ENCODE measurements at regions not wholly inside any gene's neighbourhood (a gene's known extent, or its start where the extent isn't known, plus 50 kb on each side); places are given as distances from the start of the nearest gene placed in this dataset.

DNA sequence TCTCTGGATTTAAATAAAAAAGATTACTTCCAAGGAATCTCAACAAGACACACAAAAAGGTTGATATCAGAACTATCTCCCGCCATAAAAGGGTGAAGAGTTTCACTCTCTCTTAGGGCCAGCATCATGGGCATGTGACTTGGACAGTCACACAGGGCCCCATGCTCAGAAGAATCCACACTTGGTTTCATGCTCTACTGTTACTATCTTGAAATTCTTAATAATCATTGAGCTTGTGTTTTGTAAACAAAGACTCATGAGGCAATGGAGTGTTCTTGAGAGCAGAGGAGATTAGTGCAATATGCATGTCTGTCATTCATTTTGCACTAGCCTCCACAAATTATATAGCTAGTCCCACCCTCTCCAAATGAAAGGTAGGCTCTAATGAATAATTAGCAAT lies 58.4 kb downstream of the HMHB1 start:
- ATAC-seq (ENCODE audit: low read depth) (no peak), DNase-seq (ENCODE audit: low spot score) (no peak)
- Histone ChIP-seq H3K4me3 (ENCODE audit: severe bottlenecking) (no peak overlapping the region), H3K27me3 (ENCODE audit: insufficient read depth, poor library complexity, severe bottlenecking) (no peaks in the 10 kb centered on the region), H3K9me3 (ENCODE audit: severe bottlenecking) (no peaks in the 10 kb centered on the region), H3K36me3 (ENCODE audit: low read depth) (no peaks in the 10 kb centered on the region), H3K4me1 (ENCODE audit: insufficient read depth, poor library complexity, severe bottlenecking) (peaks cover 17% of the 10 kb centered on the region), H3K27ac (ENCODE audit: poor library complexity, severe bottlenecking) (peak overlapping the region; percentile 66)
- TF ChIP-seq CTCF (IDR thresholded peaks at IDR 0.05; ENCODE audit: poor library complexity, severe bottlenecking): no peak

- H3K4me1 ChIP-seq (ENCODE audit: insufficient read depth, poor library complexity, severe bottlenecking): peaks cover 17% of the 10 kb centered on the region
- peak; percentile 93 for ATAC-seq (ENCODE audit: low read depth)
- no peak for TF ChIP-seq CTCF (IDR thresholded peaks at IDR 0.05; ENCODE audit: poor library complexity, severe bottlenecking)
- H3K27me3 ChIP-seq (ENCODE audit: insufficient read depth, poor library complexity, severe bottlenecking): no peaks in the 10 kb centered on the region
- no peak overlapping the region for H3K4me3 ChIP-seq (ENCODE audit: severe bottlenecking)
- H3K27ac ChIP-seq (ENCODE audit: poor library complexity, severe bottlenecking): peak overlapping the region; percentile 66
- H3K9me3 ChIP-seq (ENCODE audit: severe bottlenecking): no peaks in the 10 kb centered on the region
- H3K36me3 ChIP-seq (ENCODE audit: low read depth): no peaks in the 10 kb centered on the region
- peak; percentile 78 for DNase-seq (ENCODE audit: low spot score)
Observed at GRCh38 chr5:143870871-143871632, 59.1 kb downstream of the HMHB1 start.

DNA sequence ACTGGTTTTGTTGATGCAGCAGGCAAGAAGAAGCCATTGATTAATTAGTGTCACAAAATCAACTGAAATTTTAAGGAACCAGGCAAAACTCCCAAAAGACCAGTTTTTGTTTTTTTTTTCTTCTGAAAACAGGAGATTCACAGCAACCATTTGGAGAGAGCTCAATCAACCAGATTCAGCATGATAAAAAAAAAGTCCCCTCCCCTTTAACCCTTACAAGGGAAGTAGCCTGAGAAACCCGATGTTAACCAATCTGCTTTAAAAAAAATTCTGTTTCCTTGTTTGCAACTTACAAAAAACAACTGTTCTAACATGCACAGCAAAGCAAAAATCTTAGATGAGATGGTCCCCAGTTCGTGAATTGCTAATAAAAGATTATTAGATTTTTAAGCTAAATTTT lies 59.7 kb downstream of the HMHB1 start:
- peak overlapping the region; percentile 66 for H3K27ac ChIP-seq (ENCODE audit: poor library complexity, severe bottlenecking)
- no peaks in the 10 kb centered on the region for H3K36me3 ChIP-seq (ENCODE audit: low read depth)
- no peak for TF ChIP-seq CTCF (IDR thresholded peaks at IDR 0.05; ENCODE audit: poor library complexity, severe bottlenecking)
- no peaks in the 10 kb centered on the region for H3K27me3 ChIP-seq (ENCODE audit: insufficient read depth, poor library complexity, severe bottlenecking)
- no peaks in the 10 kb centered on the region for H3K9me3 ChIP-seq (ENCODE audit: severe bottlenecking)
- peaks cover 17% of the 10 kb centered on the region for H3K4me1 ChIP-seq (ENCODE audit: insufficient read depth, poor library complexity, severe bottlenecking)
- H3K4me3 ChIP-seq (ENCODE audit: severe bottlenecking): no peak overlapping the region
- no peak for ATAC-seq (ENCODE audit: low read depth)
- no peak for DNase-seq (ENCODE audit: low spot score)

DNA sequence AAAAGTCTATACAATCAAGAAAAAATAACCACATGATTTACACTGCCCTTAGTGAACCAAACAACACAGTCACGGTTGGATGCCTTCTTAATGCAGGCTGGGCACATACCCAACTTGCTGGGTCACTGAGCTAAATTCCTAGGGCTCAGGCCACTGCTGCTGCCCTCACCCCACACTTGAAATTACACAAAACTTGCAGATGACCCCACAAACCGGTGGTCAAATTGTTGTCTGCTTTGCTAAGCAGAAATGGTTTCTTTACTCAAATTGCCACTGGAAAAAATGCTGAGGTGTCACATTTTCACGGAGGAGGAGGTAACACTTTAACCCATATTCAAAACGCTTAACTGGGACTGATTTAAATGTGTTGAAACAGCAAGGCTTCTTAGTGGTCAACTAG lies 62.4 kb downstream of the HMHB1 start:
- ATAC-seq (ENCODE audit: low read depth) (no peak), DNase-seq (ENCODE audit: low spot score) (no peak)
- Histone ChIP-seq H3K36me3 (ENCODE audit: low read depth) (no peaks in the 10 kb centered on the region), H3K9me3 (ENCODE audit: severe bottlenecking) (no peaks in the 10 kb centered on the region), H3K27ac (ENCODE audit: poor library complexity, severe bottlenecking) (no peak overlapping the region), H3K4me1 (ENCODE audit: insufficient read depth, poor library complexity, severe bottlenecking) (peaks cover 17% of the 10 kb centered on the region), H3K27me3 (ENCODE audit: insufficient read depth, poor library complexity, severe bottlenecking) (no peaks in the 10 kb centered on the region), H3K4me3 (ENCODE audit: severe bottlenecking) (no peak overlapping the region)
- no peak for TF ChIP-seq CTCF (IDR thresholded peaks at IDR 0.05; ENCODE audit: poor library complexity, severe bottlenecking)

DNA sequence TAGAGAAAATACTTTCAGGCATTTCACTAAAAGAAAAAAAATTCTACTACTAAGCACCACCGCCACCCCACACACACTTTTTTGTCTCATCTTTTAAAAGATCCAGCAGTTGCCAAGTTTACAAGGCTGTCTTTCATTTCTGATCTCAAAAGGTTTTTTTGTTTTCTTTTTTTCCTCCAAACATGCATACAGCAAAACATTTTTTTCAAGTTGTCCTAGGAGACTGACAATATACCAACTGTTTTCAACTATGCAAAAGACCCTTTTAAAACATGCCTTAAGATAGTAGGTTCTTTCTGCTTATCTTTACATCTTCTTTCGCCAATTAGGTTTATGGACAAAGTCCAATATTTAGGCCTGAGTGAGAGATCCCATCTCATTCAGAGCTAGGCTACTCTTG lies 65.2 kb downstream of the HMHB1 start:
- no peak for TF ChIP-seq CTCF (IDR thresholded peaks at IDR 0.05; ENCODE audit: poor library complexity, severe bottlenecking)
- DNase-seq (ENCODE audit: low spot score) (no peak), ATAC-seq (ENCODE audit: low read depth) (no peak)
- Histone ChIP-seq H3K27me3 (ENCODE audit: insufficient read depth, poor library complexity, severe bottlenecking) (no peaks in the 10 kb centered on the region), H3K4me3 (ENCODE audit: severe bottlenecking) (no peak overlapping the region), H3K9me3 (ENCODE audit: severe bottlenecking) (no peaks in the 10 kb centered on the region), H3K36me3 (ENCODE audit: low read depth) (no peaks in the 10 kb centered on the region), H3K4me1 (ENCODE audit: insufficient read depth, poor library complexity, severe bottlenecking) (no peaks in the 10 kb centered on the region), H3K27ac (ENCODE audit: poor library complexity, severe bottlenecking) (no peak overlapping the region)
